ENCODE measurements at regions not wholly inside any gene's neighbourhood (a gene's known extent, or its start where the extent isn't known, plus 50 kb on each side); places are given as distances from the start of the nearest gene placed in this dataset.

- Mint-ChIP-seq H3K4me1 (ENCODE audit: low read depth, unreplicated experiment) (no peaks in the 10 kb centered on the region), H3K36me3 (ENCODE audit: low read depth, unreplicated experiment) (peaks cover 2% of the 10 kb centered on the region), H3K27me3 (ENCODE audit: low read depth, unreplicated experiment) (peaks cover 63% of the 10 kb centered on the region), H3K4me3 (ENCODE audit: unreplicated experiment) (no peak overlapping the region), H3K27ac (ENCODE audit: unreplicated experiment) (no peak overlapping the region), H3K9me3 (ENCODE audit: unreplicated experiment) (peaks cover 14% of the 10 kb centered on the region)
- DNase-seq (ENCODE audit: low read depth) (no peak), FAIRE-seq (no peak)
- Histone ChIP-seq H3K4me2 (ENCODE audit: low read length) (no peak overlapping the region), H3K27ac (ENCODE audit: low read depth, low read length) (no peak overlapping the region), H3K4me3 (ENCODE audit: insufficient read depth, low read depth, low read length) (no peak overlapping the region), H3K36me3 (ENCODE audit: insufficient read depth, low read length) (no peaks in the 10 kb centered on the region), H3K9me3 (ENCODE audit: insufficient read depth, low read depth, low read length) (no peaks in the 10 kb centered on the region), H3K79me2 (ENCODE audit: insufficient read depth, low read length) (no peaks in the 10 kb centered on the region), H3K4me1 (ENCODE audit: insufficient read depth, low read length) (no peaks in the 10 kb centered on the region), H3K9ac (ENCODE audit: low read length) (no peak overlapping the region), H3K27me3 (ENCODE audit: insufficient read depth, low read length) (peaks cover 20% of the 10 kb centered on the region), H2AFZ (ENCODE audit: low read depth, low read length) (no peak overlapping the region), H4K20me1 (ENCODE audit: insufficient read depth, low read length) (no peaks in the 10 kb centered on the region)
- TF ChIP-seq EZH2 (IDR thresholded peaks at IDR 0.05; ENCODE audit: insufficient read depth, low read length): no peak
- TF ChIP-seq CTCF (IDR thresholded peaks at IDR 0.05; ENCODE audit: insufficient read depth, low read depth, low read length): no peak
Measured at GRCh38 chr22:44585559-44586350, 87.7 kb upstream of the RTL6 start.

GRCh38 chr22:44584256-44584902, 86.3 kb upstream of the RTL6 start:
- no peaks in the 10 kb centered on the region for H3K36me3 ChIP-seq (ENCODE audit: insufficient read depth, low read length)
- peaks cover 23% of the 10 kb centered on the region for H3K27me3 ChIP-seq (ENCODE audit: insufficient read depth, low read length)
- H3K36me3 Mint-ChIP-seq (ENCODE audit: low read depth, unreplicated experiment): peaks cover 2% of the 10 kb centered on the region
- no peak overlapping the region for H3K4me3 ChIP-seq (ENCODE audit: insufficient read depth, low read depth, low read length)
- H3K9ac ChIP-seq (ENCODE audit: low read length): no peak overlapping the region
- H3K27ac Mint-ChIP-seq (ENCODE audit: unreplicated experiment): no peak overlapping the region
- no peaks in the 10 kb centered on the region for H4K20me1 ChIP-seq (ENCODE audit: insufficient read depth, low read length)
- TF ChIP-seq CTCF (IDR thresholded peaks at IDR 0.05; ENCODE audit: insufficient read depth, low read depth, low read length): no peak
- TF ChIP-seq EZH2 (IDR thresholded peaks at IDR 0.05; ENCODE audit: insufficient read depth, low read length): no peak
- H3K9me3 Mint-ChIP-seq (ENCODE audit: unreplicated experiment): peaks cover 9% of the 10 kb centered on the region
- H3K9me3 ChIP-seq (ENCODE audit: insufficient read depth, low read depth, low read length): no peaks in the 10 kb centered on the region
- DNase-seq (ENCODE audit: low read depth) (no peak), FAIRE-seq (no peak)
- H3K4me1 Mint-ChIP-seq (ENCODE audit: low read depth, unreplicated experiment): no peaks in the 10 kb centered on the region
- no peaks in the 10 kb centered on the region for H3K79me2 ChIP-seq (ENCODE audit: insufficient read depth, low read length)
- peaks cover 70% of the 10 kb centered on the region for H3K27me3 Mint-ChIP-seq (ENCODE audit: low read depth, unreplicated experiment)
- H3K27ac ChIP-seq (ENCODE audit: low read depth, low read length): no peak overlapping the region
- no peak overlapping the region for H2AFZ ChIP-seq (ENCODE audit: low read depth, low read length)
- H3K4me3 Mint-ChIP-seq (ENCODE audit: unreplicated experiment): no peak overlapping the region
- H3K4me2 ChIP-seq (ENCODE audit: low read length): no peak overlapping the region
- H3K4me1 ChIP-seq (ENCODE audit: insufficient read depth, low read length): no peaks in the 10 kb centered on the region

- Histone ChIP-seq H4K20me1 (ENCODE audit: insufficient read depth, low read length) (no peaks in the 10 kb centered on the region), H3K4me2 (ENCODE audit: low read length) (no peak overlapping the region), H3K36me3 (ENCODE audit: insufficient read depth, low read length) (no peaks in the 10 kb centered on the region), H3K4me1 (ENCODE audit: insufficient read depth, low read length) (no peaks in the 10 kb centered on the region), H3K9me3 (ENCODE audit: insufficient read depth, low read depth, low read length) (no peaks in the 10 kb centered on the region), H3K79me2 (ENCODE audit: insufficient read depth, low read length) (no peaks in the 10 kb centered on the region), H3K27me3 (ENCODE audit: insufficient read depth, low read length) (peaks cover 23% of the 10 kb centered on the region), H2AFZ (ENCODE audit: low read depth, low read length) (no peak overlapping the region), H3K27ac (ENCODE audit: low read depth, low read length) (no peak overlapping the region), H3K9ac (ENCODE audit: low read length) (no peak overlapping the region), H3K4me3 (ENCODE audit: insufficient read depth, low read depth, low read length) (no peak overlapping the region)
- peaks cover 4% of the 10 kb centered on the region for H3K36me3 Mint-ChIP-seq (ENCODE audit: low read depth, unreplicated experiment)
- FAIRE-seq: no peak
- no peak overlapping the region for H3K27ac Mint-ChIP-seq (ENCODE audit: unreplicated experiment)
- no peak for TF ChIP-seq EZH2 (IDR thresholded peaks at IDR 0.05; ENCODE audit: insufficient read depth, low read length)
- no peak for TF ChIP-seq CTCF (IDR thresholded peaks at IDR 0.05; ENCODE audit: insufficient read depth, low read depth, low read length)
- no peak overlapping the region for H3K4me3 Mint-ChIP-seq (ENCODE audit: unreplicated experiment)
- no peak for DNase-seq (ENCODE audit: low read depth)
- peaks cover 5% of the 10 kb centered on the region for H3K9me3 Mint-ChIP-seq (ENCODE audit: unreplicated experiment)
- H3K27me3 Mint-ChIP-seq (ENCODE audit: low read depth, unreplicated experiment): peaks cover 71% of the 10 kb centered on the region
- no peaks in the 10 kb centered on the region for H3K4me1 Mint-ChIP-seq (ENCODE audit: low read depth, unreplicated experiment)
Measured at GRCh38 chr22:44583854-44584253, 85.8 kb upstream of the RTL6 start.

All from astrocyte (in vitro differentiated cells and primary cell).